GM19468 (cell line): ENCODE measurements at regions not wholly inside any gene's neighbourhood (a gene's known extent, or its start where the extent isn't known, plus 50 kb on each side); places are given as distances from the start of the nearest gene placed in this dataset.
"Not testable (repeated sequence)": the region's sequence is repeated elsewhere in the genome, so short reads cannot be mapped to it uniquely, and the experiment has no call there.

Experiments used
- ATAC-seq: cut with Tn5 transposase; IDR thresholded peaks from one replicate; pipeline ENCODE4 v1.9.1; 2021; ENCODE audit warnings: mild to moderate bottlenecking, moderate library complexity, moderate number of reproducible peaks; ENCODE audit not compliant: unreplicated experiment; ENCODE audit errors: extremely low read depth

DNA sequence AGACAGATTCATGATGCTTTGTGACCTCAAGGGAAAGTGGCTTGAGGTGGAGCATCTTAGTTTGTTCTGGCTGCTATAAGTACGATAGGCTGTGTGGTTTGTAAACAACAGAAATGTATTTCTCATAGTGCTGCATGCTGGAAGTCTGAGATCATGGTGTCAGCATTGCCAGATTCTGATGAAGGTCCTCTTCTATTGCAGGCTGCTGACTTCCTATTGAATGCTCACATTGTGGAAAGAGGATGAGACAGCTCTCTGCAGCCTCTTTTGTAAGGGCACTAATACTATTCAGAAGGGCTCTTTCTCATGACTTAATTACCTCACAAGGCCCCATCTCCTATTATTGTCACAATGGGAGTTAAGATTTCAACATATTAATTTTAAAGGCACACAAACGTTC lies 1674.0 kb upstream of the PCDH7 start:
- no peak for ATAC-seq

DNA sequence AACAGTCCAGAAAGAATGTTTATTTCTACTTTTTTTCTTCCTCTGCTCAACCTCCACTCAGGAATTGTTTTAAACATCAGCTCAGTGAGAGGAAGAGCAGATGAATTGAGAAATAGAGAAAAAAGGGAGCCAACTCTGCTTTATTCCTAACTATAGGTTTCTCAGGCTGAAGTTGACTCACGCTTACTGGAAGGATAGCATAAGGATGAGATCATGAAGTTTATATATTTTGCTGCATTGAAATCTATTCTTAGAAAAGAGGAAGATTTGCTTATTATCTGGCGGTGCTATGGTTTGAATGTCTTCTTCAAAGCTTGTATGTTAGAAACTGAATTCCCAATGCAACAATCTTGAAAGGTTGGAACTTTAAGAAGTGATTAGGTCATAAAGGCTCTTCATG lies 1673.4 kb upstream of the PCDH7 start:
- ATAC-seq, result no peak

DNA sequence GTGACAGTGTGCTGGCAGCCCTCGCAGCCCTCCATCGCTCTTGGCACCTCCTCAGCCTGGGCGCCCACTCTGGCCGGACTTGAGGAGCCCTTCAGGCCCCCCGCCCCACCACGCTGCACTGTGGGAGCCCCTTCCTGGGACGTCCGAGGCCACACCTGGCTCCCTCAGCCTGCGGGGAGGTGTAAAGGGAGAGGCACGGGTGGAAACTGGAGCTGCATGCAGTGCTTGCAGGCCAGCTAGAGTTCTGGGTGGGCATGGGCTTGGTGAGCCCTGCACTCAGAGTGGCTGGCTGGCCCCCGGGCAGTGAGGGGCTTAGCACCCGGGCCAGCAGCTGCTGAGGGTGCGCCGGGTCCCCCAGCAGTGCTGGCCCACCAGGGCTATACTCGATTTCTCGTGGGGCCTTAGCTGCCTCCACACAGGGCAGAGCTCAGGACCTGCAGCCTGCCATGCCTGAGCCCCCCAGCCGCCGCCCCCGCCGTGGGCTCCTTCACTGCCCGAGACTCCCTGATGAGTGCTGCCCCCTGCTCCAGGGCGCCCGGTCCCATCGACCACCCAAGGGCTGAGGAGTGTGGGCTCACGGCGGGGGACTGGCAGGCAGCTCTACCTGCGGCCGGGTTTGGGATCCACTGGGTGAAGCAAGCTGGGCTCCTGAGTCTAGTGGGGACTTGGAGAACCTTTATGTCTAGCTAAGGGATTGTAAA lies 1672.7 kb upstream of the PCDH7 start:
- no peak for ATAC-seq

DNA sequence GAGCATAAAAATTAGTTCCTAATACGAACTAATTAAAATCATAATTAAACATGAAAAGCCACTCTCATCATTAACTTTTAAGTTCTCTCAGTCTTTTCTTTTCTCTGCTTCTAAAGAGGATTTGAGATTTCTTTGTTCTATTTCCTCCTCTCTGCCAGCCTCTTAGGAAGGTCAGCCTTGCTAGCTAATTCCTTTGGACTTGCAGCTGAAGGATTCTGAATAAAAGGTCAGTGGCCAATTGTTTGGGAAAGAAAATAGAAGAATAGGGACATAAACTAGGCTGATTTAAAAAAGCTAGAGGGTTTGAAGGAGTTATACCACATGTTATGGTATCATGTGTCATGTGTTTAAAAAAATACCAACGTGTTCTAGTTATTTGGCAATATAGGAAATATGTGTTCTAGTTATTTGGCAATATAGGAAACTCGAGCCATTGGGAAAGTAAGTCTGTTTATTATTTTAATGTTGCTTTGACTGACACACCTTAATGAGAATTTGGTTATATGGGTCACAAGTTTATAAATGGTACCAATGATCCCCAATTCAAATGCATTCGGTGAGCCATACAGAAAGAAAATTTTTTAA lies 1668.7 kb upstream of the PCDH7 start:
- ATAC-seq, result no peak

DNA sequence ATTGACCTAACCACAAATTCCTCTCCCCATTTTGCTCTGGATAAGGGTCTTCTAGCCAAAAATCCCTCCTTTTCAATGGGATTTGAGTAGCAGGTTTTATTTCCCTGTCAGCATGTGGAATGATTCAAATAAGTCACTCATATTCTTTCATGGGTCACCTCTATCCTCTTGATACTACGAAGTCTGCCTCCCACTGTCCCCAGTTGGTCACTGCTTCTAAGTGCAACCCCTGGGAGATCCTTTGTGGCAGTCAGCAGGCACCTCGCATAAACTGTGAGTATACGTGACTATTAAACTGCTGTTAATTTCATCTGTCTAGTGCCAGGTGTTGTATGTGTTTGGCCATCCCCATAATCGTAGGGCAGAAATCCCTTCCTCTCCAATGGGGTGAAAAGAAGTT lies 1667.9 kb upstream of the PCDH7 start:
- ATAC-seq, result no peak

DNA sequence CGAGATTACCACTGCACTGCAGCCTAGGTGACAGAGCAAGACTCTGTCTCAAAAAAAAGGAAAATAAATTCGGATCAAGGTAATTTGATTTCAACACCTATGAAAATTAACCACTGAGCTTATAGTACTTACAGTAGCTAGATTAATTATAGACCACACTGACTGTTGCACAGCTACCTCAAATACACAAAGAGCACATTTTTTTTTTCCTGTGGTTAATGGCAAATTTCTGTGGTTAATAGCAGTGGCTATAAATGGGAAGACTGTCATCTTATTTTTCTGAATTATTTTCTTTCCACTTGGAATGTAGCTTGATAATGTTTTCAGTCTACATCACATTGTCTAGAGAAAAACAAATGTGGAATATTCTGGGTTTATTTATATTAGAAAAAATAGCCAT lies 1661.6 kb upstream of the PCDH7 start:
- no peak for ATAC-seq

DNA sequence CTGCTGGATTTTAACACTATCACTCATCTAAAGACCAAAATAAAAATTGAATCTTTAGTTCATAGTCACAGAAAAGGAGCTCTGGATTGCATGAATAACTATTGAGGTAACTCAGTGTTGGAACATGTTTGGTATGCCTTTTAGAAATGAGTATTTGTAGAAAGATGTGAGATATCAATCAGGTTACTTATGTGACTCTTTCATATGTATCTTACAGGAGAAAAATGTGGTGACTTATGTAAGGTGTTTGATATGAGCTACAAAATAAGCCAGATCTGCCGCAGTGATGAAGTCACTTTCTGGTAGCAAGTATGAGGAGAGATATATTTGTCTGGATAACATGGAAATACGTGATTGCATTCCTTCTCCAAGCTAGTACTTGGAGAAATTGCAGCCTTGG lies 1653.3 kb upstream of the PCDH7 start:
- ATAC-seq, result no peak

DNA sequence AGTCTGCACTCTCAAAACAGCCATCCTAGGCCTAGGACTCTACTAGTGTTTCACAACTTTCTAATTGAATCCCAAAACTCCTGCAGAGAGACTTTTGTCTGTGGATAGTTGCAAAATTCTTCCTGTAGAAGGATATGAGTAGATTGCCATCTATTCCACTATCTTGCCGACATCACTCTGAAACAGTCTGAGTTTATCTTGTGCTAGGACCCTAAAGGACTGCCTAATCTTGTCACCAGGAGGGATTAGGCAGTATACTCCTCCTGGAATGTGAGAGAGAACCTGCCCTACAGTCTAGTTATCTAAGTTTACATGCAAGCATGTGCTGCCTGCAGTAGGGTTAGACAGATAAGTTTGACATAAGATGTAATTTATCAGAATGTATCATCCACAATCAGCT lies 1646.6 kb upstream of the PCDH7 start:
- no peak for ATAC-seq

DNA sequence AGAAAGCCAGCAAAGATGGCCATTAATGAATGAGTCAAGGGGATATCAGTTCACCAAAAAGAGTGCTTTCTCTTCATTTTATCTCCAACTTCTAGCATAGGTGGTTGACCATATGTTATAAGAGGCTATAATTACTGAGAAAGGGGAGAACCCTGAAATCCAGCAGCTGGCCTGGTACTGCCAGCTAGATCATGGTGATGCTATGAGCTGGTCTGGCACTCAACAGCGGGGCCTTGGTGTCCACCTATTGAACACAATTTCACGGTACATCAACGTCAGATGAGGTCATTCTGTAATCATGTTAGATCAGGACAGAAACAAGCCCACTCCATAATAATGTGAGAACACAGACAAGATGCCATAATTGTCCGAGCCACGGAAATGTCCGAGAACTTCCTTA lies 1644.8 kb upstream of the PCDH7 start:
- ATAC-seq, result no peak

DNA sequence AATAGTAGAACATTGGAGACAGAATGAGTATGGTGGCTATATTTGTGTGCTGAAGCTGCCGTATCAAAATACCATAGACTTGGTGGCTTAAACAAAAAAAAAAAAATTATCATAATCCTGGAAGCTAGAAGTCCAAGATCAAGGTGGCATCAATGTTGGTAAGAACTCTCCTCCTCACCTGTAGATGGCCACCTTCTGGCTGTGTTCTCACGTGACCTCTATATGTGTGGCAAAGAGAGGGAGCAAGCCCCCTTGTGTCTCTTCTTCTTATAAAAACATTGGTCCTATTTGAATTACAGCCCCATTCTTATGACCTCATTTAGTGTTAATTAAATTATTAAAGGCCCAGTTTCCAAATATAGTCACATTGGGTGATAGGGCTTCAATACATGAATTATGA lies 1640.9 kb upstream of the PCDH7 start:
- ATAC-seq, result no peak

DNA sequence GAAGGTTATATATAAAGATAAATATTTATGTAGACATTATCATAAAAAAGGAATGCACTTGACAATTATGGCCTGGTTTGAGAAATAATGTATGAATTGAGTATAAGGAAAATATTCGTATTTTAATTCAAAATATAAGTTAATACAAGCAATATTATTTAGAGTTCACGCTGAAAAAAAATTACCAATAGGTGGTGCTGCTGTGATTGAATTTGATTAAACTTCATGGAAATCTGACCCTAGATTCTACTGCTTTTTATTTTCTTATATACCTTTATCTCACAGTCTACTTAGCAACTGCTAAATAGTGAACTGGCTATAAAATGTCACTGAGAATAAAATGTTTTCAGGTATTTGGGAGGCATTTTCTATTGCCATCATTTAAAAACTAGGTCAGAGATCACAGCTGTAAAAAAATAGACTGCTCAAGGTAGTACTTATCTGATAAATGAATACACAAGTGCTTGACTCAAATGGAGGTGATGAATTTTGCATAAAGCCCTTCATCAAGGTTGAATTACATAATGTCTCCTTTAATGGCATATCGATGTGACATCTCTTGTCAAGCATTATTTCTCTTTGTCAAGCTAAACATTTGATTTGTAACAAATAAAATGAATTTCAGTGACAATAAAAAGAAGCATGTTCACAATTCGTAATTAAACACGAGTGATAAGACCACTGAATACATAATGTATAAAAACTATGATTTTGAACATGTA lies 1638.8 kb upstream of the PCDH7 start:
- no peak for ATAC-seq

DNA sequence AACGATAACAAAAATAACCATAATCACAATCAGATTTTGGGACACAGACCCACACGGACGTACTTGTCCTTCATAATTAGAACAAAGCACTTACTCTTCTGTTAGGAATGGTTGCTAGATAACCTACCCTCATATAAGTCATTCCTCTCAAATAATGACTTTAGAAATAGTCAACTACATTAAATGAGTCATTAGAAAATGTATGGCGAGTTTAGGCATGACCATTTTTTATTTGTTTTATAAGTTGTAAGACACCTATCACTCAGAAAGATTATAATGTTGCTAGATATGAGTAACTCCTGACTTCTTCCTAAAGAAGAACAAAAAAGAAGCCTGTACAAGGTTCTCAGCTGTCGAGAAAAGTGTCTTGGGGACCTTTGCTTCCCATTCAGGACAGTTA lies 1637.5 kb upstream of the PCDH7 start:
- ATAC-seq, result no peak

DNA sequence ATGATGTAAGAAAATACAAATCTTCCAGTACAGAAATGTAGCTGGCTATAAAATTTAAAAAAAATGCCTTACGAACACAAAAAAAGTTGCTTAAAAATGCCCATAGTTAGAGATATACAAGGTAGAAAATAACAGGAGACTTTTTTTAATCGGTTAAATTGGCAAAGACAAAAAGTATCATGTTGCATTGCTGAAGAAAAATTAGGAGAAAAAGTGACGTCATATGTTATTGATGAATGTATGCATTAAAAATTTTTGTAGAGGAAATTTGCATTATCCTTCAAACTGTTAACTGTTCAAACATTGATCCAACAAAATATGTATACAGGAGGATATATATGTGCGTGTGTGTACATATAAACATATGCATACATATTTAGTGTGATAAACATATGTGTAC lies 1634.4 kb upstream of the PCDH7 start:
- ATAC-seq, result no peak

DNA sequence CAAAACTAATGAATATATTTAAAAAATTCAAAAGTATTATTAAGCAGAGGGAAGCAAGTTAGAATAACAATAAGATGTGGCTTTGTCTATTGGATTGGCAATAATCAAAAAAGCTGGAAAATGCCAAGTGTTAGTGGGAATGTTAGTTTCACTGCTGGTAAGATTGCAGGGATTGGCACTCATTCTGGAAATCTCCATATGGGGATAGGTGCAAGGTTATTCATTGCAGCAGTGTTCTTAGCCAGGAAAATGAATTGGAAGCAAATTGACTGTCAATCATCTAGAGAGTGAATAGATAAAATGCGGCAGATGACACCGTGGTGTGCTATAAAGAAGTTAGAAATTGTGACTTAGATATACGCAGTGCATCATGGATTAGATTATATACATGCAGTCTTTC lies 1615.5 kb upstream of the PCDH7 start:
- no peak for ATAC-seq

DNA sequence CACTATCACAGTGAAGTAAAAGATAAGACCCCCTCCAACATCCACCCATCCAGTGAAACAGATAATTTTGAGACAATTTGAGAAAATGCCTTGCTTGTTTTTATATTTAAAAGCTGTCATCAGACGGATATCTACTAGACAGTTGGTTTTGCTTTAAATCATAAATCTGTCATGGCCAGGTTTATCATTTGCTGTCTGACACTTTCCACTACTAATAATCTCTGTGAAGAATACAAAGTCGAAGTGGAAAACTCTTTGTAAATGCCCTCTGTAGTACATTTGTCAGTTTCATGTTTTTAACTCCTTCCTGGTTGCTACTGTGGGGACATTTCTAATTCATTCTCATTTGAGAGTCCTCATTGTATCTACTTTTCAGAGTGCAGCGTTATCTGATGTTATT lies 1606.2 kb upstream of the PCDH7 start:
- no peak for ATAC-seq

DNA sequence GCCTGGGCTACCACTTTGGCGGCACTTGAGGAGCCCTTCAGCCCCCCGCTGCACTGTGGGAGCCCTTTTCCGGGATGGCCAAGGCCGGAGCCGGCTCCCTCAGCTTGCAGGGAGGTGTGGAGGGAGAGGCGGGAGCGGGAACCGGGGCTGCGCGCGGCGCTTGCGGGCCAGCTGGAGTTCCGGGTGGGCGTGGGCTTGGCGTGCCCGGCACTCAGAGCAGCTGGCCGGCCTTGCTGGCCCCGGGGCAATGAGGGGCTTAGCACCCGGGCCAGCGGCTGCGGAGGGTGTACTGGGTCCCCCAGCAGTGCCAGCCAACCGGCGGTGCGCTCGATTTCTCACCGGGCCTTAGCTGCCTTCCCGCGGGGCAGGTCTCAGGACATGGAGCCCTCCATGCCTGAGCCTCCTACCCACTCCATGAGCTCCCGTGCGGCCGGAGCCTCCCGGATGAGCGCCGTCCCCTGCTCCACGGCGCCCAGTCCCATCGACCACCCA lies 1602.9 kb upstream of the PCDH7 start:
- not testable (repeated sequence) for ATAC-seq

DNA sequence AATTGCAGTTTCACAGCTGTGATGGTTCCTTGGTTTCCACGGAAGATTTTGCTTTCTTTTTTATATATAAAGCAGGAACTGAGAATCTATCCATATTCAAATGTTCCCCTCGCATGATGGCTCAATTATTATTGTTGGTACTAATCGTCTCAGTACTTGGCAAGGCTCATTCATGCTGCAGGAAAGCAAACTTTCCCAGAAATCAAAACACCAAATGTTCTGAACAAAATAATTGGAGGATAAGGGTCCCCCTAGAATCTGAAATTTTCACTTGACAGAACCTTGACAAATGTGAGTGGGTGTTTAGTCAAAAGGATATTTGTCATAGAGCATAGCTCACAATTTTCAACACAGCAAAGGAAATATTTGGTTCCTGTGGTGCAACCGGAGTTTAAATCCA lies 1598.6 kb upstream of the PCDH7 start:
- ATAC-seq, result no peak

DNA sequence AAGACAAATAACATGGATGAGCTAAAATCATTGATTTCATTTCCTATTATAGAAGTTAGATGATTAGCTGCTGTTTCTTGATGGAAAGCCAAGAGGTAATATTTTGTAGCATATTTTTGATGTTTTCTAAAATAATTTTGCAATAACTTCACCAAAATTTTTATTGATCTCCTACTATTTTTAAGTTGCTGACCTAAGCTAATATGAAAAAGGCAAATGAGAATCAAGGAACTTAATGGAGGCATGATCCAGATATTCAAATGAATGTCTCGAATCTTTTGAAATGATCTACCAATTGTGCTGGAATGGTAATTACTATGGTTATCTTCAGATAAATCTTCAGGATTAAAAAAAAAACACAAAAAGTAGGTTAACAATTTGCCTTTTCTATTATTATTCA lies 1591.4 kb upstream of the PCDH7 start:
- ATAC-seq, result no peak

DNA sequence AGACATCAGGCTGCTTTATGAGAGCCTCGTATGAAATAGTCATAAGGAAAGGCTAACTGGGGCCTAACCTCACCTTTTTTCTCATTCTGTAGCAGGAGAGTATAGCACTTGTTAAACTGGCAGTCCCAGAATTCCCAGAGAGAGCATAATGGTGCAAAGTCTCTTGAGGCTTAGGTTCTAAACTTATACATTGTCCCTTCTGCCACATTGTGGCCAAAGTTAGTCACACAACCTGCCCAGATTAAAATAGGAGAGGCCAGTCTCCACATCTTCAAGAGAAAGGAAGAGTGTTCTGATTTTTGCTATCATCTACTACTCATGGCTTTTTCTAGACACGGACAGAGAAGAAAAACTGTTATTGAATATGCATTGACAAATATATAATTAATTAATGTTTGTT lies 1588.9 kb upstream of the PCDH7 start:
- ATAC-seq, result no peak

DNA sequence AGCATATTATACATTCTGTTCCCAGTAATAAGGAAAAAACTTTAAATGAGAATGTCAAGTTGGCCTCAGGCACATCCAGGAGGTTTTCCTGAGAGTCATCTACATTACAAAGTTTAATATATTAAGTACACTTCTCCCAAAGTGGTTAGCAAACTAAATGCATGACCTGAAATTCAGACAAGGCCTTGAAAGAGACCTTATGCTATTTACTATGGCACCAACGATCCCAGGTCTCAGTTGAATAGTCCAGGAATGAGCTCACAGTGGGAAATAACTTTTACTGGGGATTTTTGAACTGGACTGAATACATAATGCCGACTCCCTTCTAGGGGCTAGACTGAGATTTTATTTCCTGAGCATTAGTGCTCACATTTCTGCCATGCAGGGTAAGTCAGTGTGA lies 1577.5 kb upstream of the PCDH7 start:
- ATAC-seq, result no peak

DNA sequence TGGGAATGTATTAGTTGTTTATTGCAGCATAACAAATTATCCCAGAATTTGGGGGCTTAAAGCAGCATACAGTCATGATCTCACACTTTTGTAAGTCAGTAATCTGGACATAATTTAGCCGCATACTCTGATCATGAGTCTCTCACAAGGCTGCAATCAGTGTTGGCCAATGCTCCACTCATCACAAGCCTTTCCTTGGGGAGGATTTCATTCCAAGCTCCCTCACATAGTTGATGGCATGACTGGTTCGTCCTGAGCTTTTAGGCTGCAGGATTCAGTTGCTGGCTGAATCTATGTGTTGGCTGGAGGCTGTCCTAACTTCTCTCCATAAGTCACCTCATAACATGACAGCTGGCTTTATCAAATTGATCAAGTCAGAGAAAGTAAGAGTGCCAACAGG lies 1568.6 kb upstream of the PCDH7 start:
- ATAC-seq, result no peak

DNA sequence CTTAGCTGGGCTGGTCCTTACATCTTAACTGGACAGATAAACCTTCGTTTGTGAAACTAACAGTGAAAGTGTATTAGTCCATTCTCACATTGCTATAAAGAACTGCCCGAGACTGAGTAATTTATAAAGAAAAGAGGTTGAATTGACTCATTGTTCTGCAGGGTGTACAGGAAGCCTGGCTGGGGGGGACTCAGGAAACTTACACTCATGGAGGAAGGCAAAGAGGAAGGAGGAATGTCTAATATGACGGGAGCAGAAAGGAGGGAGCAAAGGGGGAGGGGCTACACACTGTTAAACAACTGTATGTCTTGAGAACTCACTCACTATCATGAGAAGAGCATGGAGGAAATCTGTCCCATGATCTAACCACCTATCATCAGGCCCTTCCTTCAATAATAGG lies 1566.5 kb upstream of the PCDH7 start:
- no peak for ATAC-seq
